ENCODE measurements at regions not wholly inside any gene's neighbourhood (a gene's known extent, or its start where the extent isn't known, plus 50 kb on each side); places are given as distances from the start of the nearest gene placed in this dataset.

- no peak overlapping the region for H3K4ac ChIP-seq (ENCODE audit: low read depth, low read length)
- no CpG with 5 or more reads among the region's 3 CpGs for WGBS (ENCODE audit: extremely low coverage, insufficient coverage, low lambda C conversion rate)
Measured at GRCh38 chr5:10910261-10910660, 149.2 kb upstream of the DAP start.

GRCh38 chr5:10904862-10905432, 143.9 kb upstream of the DAP start:
- Histone ChIP-seq H2BK15ac (replicated peaks; ENCODE audit: low read depth) (no peak overlapping the region), H3K23ac (ENCODE audit: low read length) (no peak overlapping the region), H3K27ac (ENCODE audit: low read depth, low read length) (no peak overlapping the region), H3K18ac (ENCODE audit: low read length) (no peak overlapping the region), H3K9ac (ENCODE audit: low read length) (no peak overlapping the region), H4K8ac (ENCODE audit: low read depth, low read length) (no peak overlapping the region), H2BK120ac (ENCODE audit: low read depth, low read length) (no peak overlapping the region), H3K79me2 (ENCODE audit: control insufficient read depth, insufficient read depth, low read length) (no peaks in the 10 kb centered on the region), H3K4me3 (ENCODE audit: low read length) (no peak overlapping the region), H3K56ac (ENCODE audit: low read length) (no peak overlapping the region), H3K4ac (ENCODE audit: low read depth, low read length) (no peak overlapping the region), H2BK5ac (ENCODE audit: low read length) (no peak overlapping the region), H3K36me3 (ENCODE audit: control insufficient read depth, insufficient read depth, low read length) (no peaks in the 10 kb centered on the region), H2AK5ac (ENCODE audit: low read length) (no peak overlapping the region), H3K79me1 (ENCODE audit: low read length) (no peaks in the 10 kb centered on the region), H3K27me3 (ENCODE audit: insufficient read depth, low read length, poor library complexity) (no peaks in the 10 kb centered on the region), H3K4me2 (ENCODE audit: low read length) (no peak overlapping the region), H4K5ac (ENCODE audit: low read length) (no peak overlapping the region), H3K4me1 (ENCODE audit: control insufficient read depth, low read depth, low read length) (peaks cover 13% of the 10 kb centered on the region)
- no CpG with 5 or more reads among the region's 3 CpGs for WGBS (ENCODE audit: extremely low coverage, insufficient coverage, low lambda C conversion rate)
- peak; percentile 55 for DNase-seq

More at GRCh38 chr5:10910261-10910660, 149.2 kb upstream of the DAP start:
- H3K23ac ChIP-seq (ENCODE audit: low read length) = no peak overlapping the region
- H3K4me1 ChIP-seq (ENCODE audit: control insufficient read depth, low read depth, low read length) = no peaks in the 10 kb centered on the region
- no peaks in the 10 kb centered on the region for H3K79me2 ChIP-seq (ENCODE audit: control insufficient read depth, insufficient read depth, low read length)
- no peak for DNase-seq
- no peak overlapping the region for H2AK5ac ChIP-seq (ENCODE audit: low read length)
- H2BK5ac ChIP-seq (ENCODE audit: low read length) = no peak overlapping the region
- H2BK120ac ChIP-seq (ENCODE audit: low read depth, low read length) = no peak overlapping the region
- H3K4me2 ChIP-seq (ENCODE audit: low read length) = no peak overlapping the region
- no peak overlapping the region for H4K8ac ChIP-seq (ENCODE audit: low read depth, low read length)
- H3K56ac ChIP-seq (ENCODE audit: low read length) = no peak overlapping the region
- no peak overlapping the region for H3K9ac ChIP-seq (ENCODE audit: low read length)
- H3K27me3 ChIP-seq (ENCODE audit: insufficient read depth, low read length, poor library complexity) = no peaks in the 10 kb centered on the region
- H3K4me3 ChIP-seq (ENCODE audit: low read length) = no peak overlapping the region
- no peak overlapping the region for H3K27ac ChIP-seq (ENCODE audit: low read depth, low read length)
- H3K18ac ChIP-seq (ENCODE audit: low read length) = no peak overlapping the region
- H3K36me3 ChIP-seq (ENCODE audit: control insufficient read depth, insufficient read depth, low read length) = peaks cover 1% of the 10 kb centered on the region
- H4K5ac ChIP-seq (ENCODE audit: low read length) = no peak overlapping the region
- H3K79me1 ChIP-seq (ENCODE audit: low read length) = no peaks in the 10 kb centered on the region
- H2BK15ac ChIP-seq (replicated peaks; ENCODE audit: low read depth) = no peak overlapping the region

GRCh38 chr5:10903786-10904560, 142.9 kb upstream of the DAP start:
- H3K36me3 ChIP-seq (ENCODE audit: control insufficient read depth, insufficient read depth, low read length) = no peaks in the 10 kb centered on the region
- no peak overlapping the region for H3K4ac ChIP-seq (ENCODE audit: low read depth, low read length)
- no peak overlapping the region for H2BK120ac ChIP-seq (ENCODE audit: low read depth, low read length)
- H2BK15ac ChIP-seq (replicated peaks; ENCODE audit: low read depth) = no peak overlapping the region
- no peak overlapping the region for H4K8ac ChIP-seq (ENCODE audit: low read depth, low read length)
- H3K9ac ChIP-seq (ENCODE audit: low read length) = no peak overlapping the region
- no peak overlapping the region for H3K27ac ChIP-seq (ENCODE audit: low read depth, low read length)
- H3K79me1 ChIP-seq (ENCODE audit: low read length) = no peaks in the 10 kb centered on the region
- H3K4me3 ChIP-seq (ENCODE audit: low read length) = no peak overlapping the region
- H4K5ac ChIP-seq (ENCODE audit: low read length) = no peak overlapping the region
- H2AK5ac ChIP-seq (ENCODE audit: low read length) = no peak overlapping the region
- no peak for DNase-seq
- H3K4me2 ChIP-seq (ENCODE audit: low read length) = no peak overlapping the region
- H3K18ac ChIP-seq (ENCODE audit: low read length) = no peak overlapping the region
- H2BK5ac ChIP-seq (ENCODE audit: low read length) = no peak overlapping the region
- peaks cover 13% of the 10 kb centered on the region for H3K4me1 ChIP-seq (ENCODE audit: control insufficient read depth, low read depth, low read length)
- no CpG with 5 or more reads among the region's 2 CpGs for WGBS (ENCODE audit: extremely low coverage, insufficient coverage, low lambda C conversion rate)
- no peaks in the 10 kb centered on the region for H3K79me2 ChIP-seq (ENCODE audit: control insufficient read depth, insufficient read depth, low read length)
- H3K56ac ChIP-seq (ENCODE audit: low read length) = no peak overlapping the region
- no peaks in the 10 kb centered on the region for H3K27me3 ChIP-seq (ENCODE audit: insufficient read depth, low read length, poor library complexity)
- H3K23ac ChIP-seq (ENCODE audit: low read length) = no peak overlapping the region

GRCh38 chr5:10902145-10902544, 141.1 kb upstream of the DAP start:
- Histone ChIP-seq H3K4ac (ENCODE audit: low read depth, low read length) (no peak overlapping the region), H2BK5ac (ENCODE audit: low read length) (no peak overlapping the region), H3K79me2 (ENCODE audit: control insufficient read depth, insufficient read depth, low read length) (no peaks in the 10 kb centered on the region), H4K8ac (ENCODE audit: low read depth, low read length) (no peak overlapping the region), H3K18ac (ENCODE audit: low read length) (peak overlapping the region; percentile 76), H3K36me3 (ENCODE audit: control insufficient read depth, insufficient read depth, low read length) (no peaks in the 10 kb centered on the region), H3K4me1 (ENCODE audit: control insufficient read depth, low read depth, low read length) (peaks cover 13% of the 10 kb centered on the region), H2BK120ac (ENCODE audit: low read depth, low read length) (no peak overlapping the region), H3K79me1 (ENCODE audit: low read length) (no peaks in the 10 kb centered on the region), H3K56ac (ENCODE audit: low read length) (peak overlapping the region; percentile 17), H3K4me2 (ENCODE audit: low read length) (no peak overlapping the region), H3K4me3 (ENCODE audit: low read length) (no peak overlapping the region), H3K9ac (ENCODE audit: low read length) (no peak overlapping the region), H2BK15ac (replicated peaks; ENCODE audit: low read depth) (no peak overlapping the region), H2AK5ac (ENCODE audit: low read length) (no peak overlapping the region), H3K27me3 (ENCODE audit: insufficient read depth, low read length, poor library complexity) (no peaks in the 10 kb centered on the region), H3K23ac (ENCODE audit: low read length) (no peak overlapping the region), H3K27ac (ENCODE audit: low read depth, low read length) (no peak overlapping the region), H4K5ac (ENCODE audit: low read length) (no peak overlapping the region)
- peak; percentile 72 for DNase-seq
- WGBS (ENCODE audit: extremely low coverage, insufficient coverage, low lambda C conversion rate) = no CpG with 5 or more reads among the region's 2 CpGs

GRCh38 chr5:10898514-10898913, 137.5 kb upstream of the DAP start:
- Histone ChIP-seq H3K18ac (ENCODE audit: low read length) (no peak overlapping the region), H3K79me1 (ENCODE audit: low read length) (no peaks in the 10 kb centered on the region), H3K79me2 (ENCODE audit: control insufficient read depth, insufficient read depth, low read length) (no peaks in the 10 kb centered on the region), H3K4me1 (ENCODE audit: control insufficient read depth, low read depth, low read length) (peaks cover 7% of the 10 kb centered on the region), H3K23ac (ENCODE audit: low read length) (no peak overlapping the region), H3K27me3 (ENCODE audit: insufficient read depth, low read length, poor library complexity) (no peaks in the 10 kb centered on the region), H3K4me3 (ENCODE audit: low read length) (no peak overlapping the region), H3K4ac (ENCODE audit: low read depth, low read length) (no peak overlapping the region), H2BK5ac (ENCODE audit: low read length) (no peak overlapping the region), H3K9ac (ENCODE audit: low read length) (no peak overlapping the region), H2BK15ac (replicated peaks; ENCODE audit: low read depth) (no peak overlapping the region), H4K8ac (ENCODE audit: low read depth, low read length) (no peak overlapping the region), H3K56ac (ENCODE audit: low read length) (no peak overlapping the region), H3K36me3 (ENCODE audit: control insufficient read depth, insufficient read depth, low read length) (no peaks in the 10 kb centered on the region), H3K4me2 (ENCODE audit: low read length) (no peak overlapping the region), H3K27ac (ENCODE audit: low read depth, low read length) (no peak overlapping the region), H2AK5ac (ENCODE audit: low read length) (no peak overlapping the region), H2BK120ac (ENCODE audit: low read depth, low read length) (no peak overlapping the region), H4K5ac (ENCODE audit: low read length) (no peak overlapping the region)
- no peak for DNase-seq
- no CpG with 5 or more reads among the region's 4 CpGs for WGBS (ENCODE audit: extremely low coverage, insufficient coverage, low lambda C conversion rate)
